ENCODE measurements at regions not wholly inside any gene's neighbourhood (a gene's known extent, or its start where the extent isn't known, plus 50 kb on each side); places are given as distances from the start of the nearest gene placed in this dataset.

GRCh38 chr4:8699479-8700145 is 107.0 kb downstream of the CPZ start:
- no peak for DNase-seq (ENCODE audit: low read depth in 2 of 2)
- TF ChIP-seq, protein P1, sequence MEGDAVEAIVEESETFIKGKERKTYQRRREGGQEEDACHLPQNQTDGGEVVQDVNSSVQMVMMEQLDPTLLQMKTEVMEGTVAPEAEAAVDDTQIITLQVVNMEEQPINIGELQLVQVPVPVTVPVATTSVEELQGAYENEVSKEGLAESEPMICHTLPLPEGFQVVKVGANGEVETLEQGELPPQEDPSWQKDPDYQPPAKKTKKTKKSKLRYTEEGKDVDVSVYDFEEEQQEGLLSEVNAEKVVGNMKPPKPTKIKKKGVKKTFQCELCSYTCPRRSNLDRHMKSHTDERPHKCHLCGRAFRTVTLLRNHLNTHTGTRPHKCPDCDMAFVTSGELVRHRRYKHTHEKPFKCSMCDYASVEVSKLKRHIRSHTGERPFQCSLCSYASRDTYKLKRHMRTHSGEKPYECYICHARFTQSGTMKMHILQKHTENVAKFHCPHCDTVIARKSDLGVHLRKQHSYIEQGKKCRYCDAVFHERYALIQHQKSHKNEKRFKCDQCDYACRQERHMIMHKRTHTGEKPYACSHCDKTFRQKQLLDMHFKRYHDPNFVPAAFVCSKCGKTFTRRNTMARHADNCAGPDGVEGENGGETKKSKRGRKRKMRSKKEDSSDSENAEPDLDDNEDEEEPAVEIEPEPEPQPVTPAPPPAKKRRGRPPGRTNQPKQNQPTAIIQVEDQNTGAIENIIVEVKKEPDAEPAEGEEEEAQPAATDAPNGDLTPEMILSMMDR (IDR thresholded peaks at IDR 0.05; ENCODE audit: low read depth, low read length) = no peak

DNA sequence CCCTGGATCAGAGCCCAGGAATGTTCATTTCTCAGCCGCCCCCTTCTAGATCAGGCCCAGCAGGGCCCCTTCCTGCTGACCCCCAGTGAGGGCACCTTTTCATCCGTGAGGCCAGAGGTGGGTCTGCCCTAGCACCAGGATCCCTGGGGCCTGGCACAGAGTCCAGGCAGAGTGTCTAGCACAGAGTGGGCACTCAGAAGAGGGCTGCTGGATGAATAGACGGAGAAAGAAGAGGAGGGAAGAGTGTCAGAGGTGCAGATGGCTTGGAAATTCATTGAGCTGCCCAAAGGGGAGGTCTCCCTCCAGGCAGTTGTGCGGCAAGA is 106.5 kb downstream of the CPZ start:
- H3K4me3 ChIP-seq (replicated peaks in 1 of 2; ENCODE audit: low read depth in 2 of 2, low read length in 2 of 2) = no peak overlapping the region
- TF ChIP-seq, protein P1 (IDR thresholded peaks at IDR 0.05; ENCODE audit: low read depth, low read length) = no peak
- DNase-seq (ENCODE audit: low read depth in 2 of 2) = no peak

More at GRCh38 chr4:8699479-8700145, 107.0 kb downstream of the CPZ start:
- H3K4me3 ChIP-seq (replicated peaks in 1 of 2; ENCODE audit: low read depth in 2 of 2, low read length in 2 of 2) = no peak overlapping the region

GRCh38 chr4:8698341-8699062 is 105.9 kb downstream of the CPZ start:
- no peak for DNase-seq (ENCODE audit: low read depth in 2 of 2)
- TF ChIP-seq, protein P1 (IDR thresholded peaks at IDR 0.05; ENCODE audit: low read depth, low read length) = no peak
- no peak overlapping the region for H3K4me3 ChIP-seq (replicated peaks in 1 of 2; ENCODE audit: low read depth in 2 of 2, low read length in 2 of 2)

GRCh38 chr4:8697826-8698225 is 105.3 kb downstream of the CPZ start:
- DNase-seq (ENCODE audit: low read depth in 2 of 2) = no peak
- H3K4me3 ChIP-seq (replicated peaks in 1 of 2; ENCODE audit: low read depth in 2 of 2, low read length in 2 of 2) = no peak overlapping the region
- TF ChIP-seq, protein P1 (IDR thresholded peaks at IDR 0.05; ENCODE audit: low read depth, low read length) = no peak

- no peak for DNase-seq (ENCODE audit: low read depth in 2 of 2)
These were observed 104.0 kb downstream of the CPZ start for GRCh38 chr4:8696369-8697127.

More at GRCh38 chr4:8696369-8697127, 104.0 kb downstream of the CPZ start:
- TF ChIP-seq, protein P1 (IDR thresholded peaks at IDR 0.05; ENCODE audit: low read depth, low read length) = no peak
- H3K4me3 ChIP-seq (replicated peaks in 1 of 2; ENCODE audit: low read depth in 2 of 2, low read length in 2 of 2) = no peak overlapping the region

Data from cardiac fibroblast (primary cell).